Activated naive CD8-positive, alpha-beta T cell treated with anti-CD3 and anti-CD28 coated beads, Interleukin-2, amount 10 ng/mL, durations not matched to agents 7 days and 5 days (primary cell): ENCODE measurements at regions not wholly inside any gene's neighbourhood (a gene's known extent, or its start where the extent isn't known, plus 50 kb on each side); places are given as distances from the start of the nearest gene placed in this dataset.

ENCODE experiments used
- ATAC-seq: fragments of 150-1000 bp; cut with Tn5 transposase; one replicate; pipeline ENCODE4 v1.10.0; 2021; ENCODE audit warnings: low read depth, moderate library complexity
- POLR2A ChIA-PET: fragments of 350-600 bp; sonication (Branson Sonifier 250); formaldehyde crosslinking; loops from one replicate; lab custom pipeline; 2021; ENCODE audit warnings: antibody characterized with exemption; lab: Charles Lee
- DNase-seq: peaks from one replicate; pipeline ENCODE4 v3.0.0; 2021
- H3K27ac Mint-ChIP-seq: one replicate; pipeline ENCODE4 v1.8.0; 2022; ENCODE audit warnings: mild to moderate bottlenecking, mixed read lengths
- H3K27me3 Mint-ChIP-seq: one replicate; pipeline ENCODE4 v1.8.0; 2022; ENCODE audit warnings: mild to moderate bottlenecking, moderate library complexity, mixed read lengths
- H3K36me3 Mint-ChIP-seq: one replicate; pipeline ENCODE4 v1.8.0; 2021; ENCODE audit warnings: mild to moderate bottlenecking, mixed read lengths
- H3K4me1 Mint-ChIP-seq: one replicate; pipeline ENCODE4 v1.8.0; 2021; ENCODE audit warnings: mixed read lengths
- H3K4me3 Mint-ChIP-seq: one replicate; pipeline ENCODE4 v1.8.0; 2022; ENCODE audit warnings: mild to moderate bottlenecking, moderate library complexity, mixed read lengths
- H3K9me3 Mint-ChIP-seq: one replicate; pipeline ENCODE4 v1.8.0; 2021; ENCODE audit warnings: mixed read lengths

DNA sequence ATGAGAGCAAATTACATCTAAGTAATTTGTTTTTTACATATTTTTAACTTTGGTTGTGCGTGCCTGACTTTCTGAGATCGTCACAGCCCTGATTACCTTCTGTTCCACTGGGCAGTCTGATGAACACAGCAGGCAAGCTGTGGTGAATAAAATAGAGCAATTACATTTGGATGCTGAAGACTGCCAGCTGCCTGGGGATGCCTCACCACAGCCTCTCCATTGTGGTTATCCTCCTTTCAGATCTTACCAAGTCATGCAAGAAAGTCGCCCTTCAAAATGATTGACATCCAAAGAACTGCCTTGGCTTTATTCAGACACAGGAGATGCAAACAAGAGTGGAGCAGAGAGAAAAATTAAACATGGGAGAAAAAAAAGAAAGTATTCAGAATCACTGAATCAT, 456.6 kb upstream of the TMPO start:
- Mint-ChIP-seq H3K4me3 (no peak overlapping the region), H3K36me3 (no peaks in the 10 kb centered on the region)

DNA sequence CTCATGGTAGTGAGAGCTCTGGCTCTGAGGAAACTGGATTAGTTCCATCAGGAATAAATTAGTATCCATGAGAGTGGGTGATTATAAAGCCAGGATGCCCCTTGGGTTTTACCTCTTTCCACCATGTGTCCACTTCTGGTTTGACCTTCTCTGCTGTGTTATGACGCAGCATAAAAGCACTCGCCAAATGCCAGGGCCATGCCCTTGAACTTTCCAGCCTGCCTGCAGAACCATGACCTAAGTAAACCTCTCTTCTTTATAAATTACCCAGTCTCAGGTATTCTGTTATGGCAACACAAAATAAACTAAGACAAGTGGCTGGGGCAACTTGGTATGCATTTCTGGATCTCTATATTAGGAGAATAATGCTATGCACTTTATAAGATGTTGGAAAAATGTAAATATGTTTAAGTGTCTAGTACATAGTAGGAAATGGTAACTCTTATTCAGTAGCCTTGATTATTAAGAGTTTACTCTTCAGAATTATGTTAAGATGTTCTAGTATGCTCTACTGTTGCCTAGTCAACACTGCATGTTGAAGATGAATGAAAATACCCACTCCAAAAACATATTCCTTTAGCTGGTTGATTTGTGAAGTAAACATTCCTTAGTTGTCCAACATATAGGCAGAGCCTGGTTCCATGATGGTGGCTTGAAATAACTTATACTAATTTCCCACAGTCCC, 455.6 kb upstream of the TMPO start:
- no peaks in the 10 kb centered on the region for H3K36me3 Mint-ChIP-seq
- POLR2A ChIA-PET: no interaction called here
- ATAC-seq (no peak), DNase-seq (no peak)
- no peaks in the 10 kb centered on the region for H3K9me3 Mint-ChIP-seq
- no peaks in the 10 kb centered on the region for H3K4me1 Mint-ChIP-seq
- H3K27me3 Mint-ChIP-seq: no peaks in the 10 kb centered on the region
- H3K4me3 Mint-ChIP-seq: no peak overlapping the region
- no peak overlapping the region for H3K27ac Mint-ChIP-seq

More for the DNA sequence above, 456.6 kb upstream of the TMPO start:
- no peaks in the 10 kb centered on the region for H3K9me3 Mint-ChIP-seq
- H3K27ac Mint-ChIP-seq: no peak overlapping the region
- no peak for DNase-seq
- ATAC-seq: no peak
- no peaks in the 10 kb centered on the region for H3K4me1 Mint-ChIP-seq
- H3K27me3 Mint-ChIP-seq: no peaks in the 10 kb centered on the region
- POLR2A ChIA-PET: no interaction called here

DNA sequence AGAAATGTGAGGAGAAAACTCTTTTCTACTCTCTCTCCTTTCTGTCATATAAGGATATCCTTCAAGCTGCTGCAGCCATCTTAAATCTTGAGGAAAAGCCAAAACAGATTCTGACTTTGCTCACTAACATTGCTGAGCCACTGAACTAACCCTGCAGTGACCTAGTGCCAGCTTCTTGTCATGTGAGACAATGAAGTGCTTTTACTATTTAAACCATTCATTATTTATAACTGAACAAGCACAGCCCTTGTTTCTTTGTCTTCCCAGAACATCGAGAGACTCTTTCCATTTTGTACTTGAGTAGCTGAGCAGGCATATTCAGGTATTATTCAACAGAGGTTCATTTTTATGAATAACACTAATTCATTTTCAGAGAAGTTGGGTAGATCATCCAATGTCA, 455.0 kb upstream of the TMPO start:
- POLR2A ChIA-PET: no interaction called here
- H3K4me1 Mint-ChIP-seq: no peaks in the 10 kb centered on the region
- H3K36me3 Mint-ChIP-seq: no peaks in the 10 kb centered on the region
- DNase-seq: no peak
- no peak overlapping the region for H3K27ac Mint-ChIP-seq
- no peaks in the 10 kb centered on the region for H3K27me3 Mint-ChIP-seq
- no peak for ATAC-seq
- no peaks in the 10 kb centered on the region for H3K9me3 Mint-ChIP-seq
- no peak overlapping the region for H3K4me3 Mint-ChIP-seq

DNA sequence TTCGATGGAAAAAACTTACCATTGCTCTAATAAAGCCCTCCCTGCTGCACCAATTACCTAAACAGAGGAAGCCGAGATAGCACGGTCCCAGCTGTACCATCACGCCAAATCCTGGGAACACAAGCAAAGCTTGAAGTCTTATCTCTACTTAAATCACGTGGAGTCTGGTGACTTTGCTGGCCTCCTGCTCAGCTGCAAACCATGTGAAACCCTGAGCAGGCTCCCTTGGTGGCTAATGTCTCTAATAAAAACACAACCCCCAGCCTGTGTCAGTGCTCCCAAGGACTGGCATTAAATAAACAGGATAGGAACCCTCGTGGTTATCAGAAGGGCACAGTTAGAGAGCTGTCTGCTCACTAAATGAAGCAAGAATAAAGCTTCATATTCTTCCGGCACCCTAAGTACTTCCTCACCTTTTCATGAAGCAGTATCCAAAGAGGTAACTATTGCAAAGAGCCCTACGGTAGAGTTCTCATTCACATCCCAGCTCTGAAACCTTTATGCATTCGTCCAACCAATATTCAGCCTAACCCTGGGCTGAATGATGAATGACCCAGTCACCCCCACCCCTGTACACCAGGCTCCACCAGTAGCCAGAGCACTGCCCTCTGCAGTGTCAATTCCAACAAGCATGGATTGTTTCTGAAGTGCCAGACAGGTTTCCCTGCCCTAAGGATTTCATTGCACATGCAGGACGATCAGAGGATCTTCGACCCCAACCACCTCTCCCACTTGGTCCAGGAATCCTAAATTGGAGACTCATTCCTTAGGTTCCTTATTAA, 452.7 kb upstream of the TMPO start:
- Mint-ChIP-seq H3K4me3 (no peak overlapping the region), H3K36me3 (no peaks in the 10 kb centered on the region), H3K27me3 (no peaks in the 10 kb centered on the region), H3K4me1 (no peaks in the 10 kb centered on the region), H3K9me3 (no peaks in the 10 kb centered on the region), H3K27ac (no peak overlapping the region)
- DNase-seq (no peak), ATAC-seq (no peak)
- POLR2A ChIA-PET: no interaction called here

DNA sequence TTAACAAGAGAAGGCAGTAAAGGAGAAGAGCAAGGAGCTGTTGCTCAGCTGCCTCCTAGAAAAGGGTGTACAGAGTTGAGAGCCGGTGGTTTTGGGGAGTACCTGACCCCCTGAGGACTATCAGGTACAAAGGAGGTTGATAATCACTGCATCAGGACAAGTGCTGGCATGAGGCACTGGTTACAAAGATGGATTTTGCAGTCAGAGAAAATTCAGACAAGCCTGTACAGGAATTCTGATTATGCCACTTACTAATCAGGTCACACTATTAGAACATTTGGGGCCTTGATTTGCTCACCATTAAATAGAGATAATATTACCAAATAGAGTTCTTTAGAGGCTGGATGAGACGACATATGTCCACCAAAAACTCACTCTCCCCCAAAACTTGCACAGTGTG, 450.9 kb upstream of the TMPO start:
- no peak for DNase-seq
- Mint-ChIP-seq H3K27ac (no peak overlapping the region), H3K4me3 (no peak overlapping the region), H3K27me3 (no peaks in the 10 kb centered on the region), H3K36me3 (no peaks in the 10 kb centered on the region), H3K9me3 (no peaks in the 10 kb centered on the region), H3K4me1 (no peaks in the 10 kb centered on the region)
- POLR2A ChIA-PET: no interaction called here
- no peak for ATAC-seq

DNA sequence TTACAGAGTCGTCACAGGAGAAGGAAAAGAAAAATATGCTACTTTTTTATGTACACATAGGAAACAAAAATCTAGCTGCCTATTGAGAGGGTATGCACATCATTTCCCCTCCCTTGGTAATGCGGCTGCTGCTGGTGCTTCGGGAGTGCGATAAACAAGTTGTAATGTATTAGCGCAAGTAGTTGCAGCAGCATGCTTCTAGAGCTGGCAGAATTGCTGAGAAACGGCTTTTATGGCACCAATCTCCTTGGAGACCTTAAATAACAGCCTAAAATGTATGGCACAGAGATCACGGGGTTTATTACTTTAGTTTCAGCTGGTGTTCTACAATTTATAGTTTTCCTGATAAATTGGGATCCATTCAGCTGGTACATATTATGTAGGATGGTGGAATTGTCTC, 447.6 kb upstream of the TMPO start:
- Mint-ChIP-seq H3K4me3 (no peak overlapping the region), H3K27ac (no peak overlapping the region), H3K4me1 (no peaks in the 10 kb centered on the region), H3K9me3 (no peaks in the 10 kb centered on the region), H3K27me3 (no peaks in the 10 kb centered on the region), H3K36me3 (no peaks in the 10 kb centered on the region)
- POLR2A ChIA-PET: no interaction called here
- DNase-seq: no peak
- no peak for ATAC-seq

DNA sequence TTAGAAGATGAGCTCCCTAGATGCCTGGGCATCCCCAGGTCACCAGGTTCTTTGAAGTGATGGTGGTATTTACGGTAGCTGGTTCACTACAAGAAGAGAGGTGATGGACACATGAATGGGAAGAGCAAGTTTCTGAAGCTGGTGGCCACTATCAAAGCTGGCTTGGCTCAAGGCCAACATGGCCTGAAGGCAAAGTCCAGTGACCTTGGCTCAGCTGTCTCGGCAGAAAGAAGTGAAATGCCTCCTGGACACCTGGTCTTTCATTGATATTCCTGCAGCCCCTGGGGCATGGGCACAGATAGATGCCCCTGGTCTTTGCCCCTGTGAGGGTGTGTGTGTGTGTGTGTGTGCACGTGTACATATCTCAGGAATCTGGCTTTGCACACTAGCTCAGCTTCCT, 441.8 kb upstream of the TMPO start:
- no peak overlapping the region for H3K27ac Mint-ChIP-seq

DNA sequence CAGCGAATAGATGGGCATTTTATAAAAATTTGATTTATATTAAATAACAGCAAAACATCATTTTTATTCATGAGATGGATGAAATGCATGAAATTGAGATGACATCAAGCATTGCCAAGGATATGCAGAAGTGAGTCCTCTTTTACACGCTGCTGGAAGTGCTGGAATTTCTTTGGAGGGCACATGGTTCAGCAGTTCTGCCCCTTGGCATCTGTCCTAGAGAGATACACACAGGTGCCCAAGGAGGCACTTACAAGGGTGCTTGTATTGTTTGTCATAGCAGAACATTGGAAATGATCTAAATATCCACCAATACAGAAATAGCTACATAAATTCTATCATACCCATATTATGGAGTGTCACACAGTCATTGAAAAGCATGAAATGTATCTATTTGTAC, 441.1 kb upstream of the TMPO start:
- Mint-ChIP-seq H3K36me3 (no peaks in the 10 kb centered on the region), H3K9me3 (no peaks in the 10 kb centered on the region), H3K27me3 (no peaks in the 10 kb centered on the region), H3K27ac (no peak overlapping the region), H3K4me3 (no peak overlapping the region), H3K4me1 (no peaks in the 10 kb centered on the region)
- no peak for DNase-seq
- no peak for ATAC-seq
- POLR2A ChIA-PET: no interaction called here

More for the DNA sequence above, 441.8 kb upstream of the TMPO start:
- Mint-ChIP-seq H3K4me3 (no peak overlapping the region), H3K36me3 (no peaks in the 10 kb centered on the region), H3K9me3 (no peaks in the 10 kb centered on the region), H3K27me3 (no peaks in the 10 kb centered on the region), H3K4me1 (no peaks in the 10 kb centered on the region)
- no peak for DNase-seq
- POLR2A ChIA-PET: no interaction called here
- ATAC-seq: no peak

DNA sequence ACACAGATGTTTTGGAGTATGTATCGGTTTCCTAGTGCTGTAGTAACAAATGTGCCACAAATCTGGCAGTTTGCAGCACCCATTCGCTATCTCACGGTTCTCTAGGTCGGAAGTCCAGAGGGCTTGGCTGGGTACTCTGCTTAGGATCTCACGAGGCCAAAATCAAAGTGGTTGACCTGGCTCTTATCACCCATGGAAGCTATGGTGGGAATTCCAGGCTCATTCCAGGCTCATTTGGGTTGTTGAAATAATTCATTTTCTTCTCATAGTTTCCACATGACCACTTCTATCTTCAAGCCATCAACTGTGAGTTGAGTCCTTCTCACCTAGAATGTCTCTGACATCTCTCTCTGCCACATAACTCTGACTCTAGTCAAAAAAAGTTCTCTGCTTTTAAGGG, 431.0 kb upstream of the TMPO start:
- no peak for ATAC-seq
- no peak for DNase-seq
- Mint-ChIP-seq H3K36me3 (no peaks in the 10 kb centered on the region), H3K4me1 (no peaks in the 10 kb centered on the region), H3K27ac (no peak overlapping the region), H3K9me3 (no peaks in the 10 kb centered on the region), H3K27me3 (no peaks in the 10 kb centered on the region), H3K4me3 (no peak overlapping the region)
- POLR2A ChIA-PET: no interaction called here

DNA sequence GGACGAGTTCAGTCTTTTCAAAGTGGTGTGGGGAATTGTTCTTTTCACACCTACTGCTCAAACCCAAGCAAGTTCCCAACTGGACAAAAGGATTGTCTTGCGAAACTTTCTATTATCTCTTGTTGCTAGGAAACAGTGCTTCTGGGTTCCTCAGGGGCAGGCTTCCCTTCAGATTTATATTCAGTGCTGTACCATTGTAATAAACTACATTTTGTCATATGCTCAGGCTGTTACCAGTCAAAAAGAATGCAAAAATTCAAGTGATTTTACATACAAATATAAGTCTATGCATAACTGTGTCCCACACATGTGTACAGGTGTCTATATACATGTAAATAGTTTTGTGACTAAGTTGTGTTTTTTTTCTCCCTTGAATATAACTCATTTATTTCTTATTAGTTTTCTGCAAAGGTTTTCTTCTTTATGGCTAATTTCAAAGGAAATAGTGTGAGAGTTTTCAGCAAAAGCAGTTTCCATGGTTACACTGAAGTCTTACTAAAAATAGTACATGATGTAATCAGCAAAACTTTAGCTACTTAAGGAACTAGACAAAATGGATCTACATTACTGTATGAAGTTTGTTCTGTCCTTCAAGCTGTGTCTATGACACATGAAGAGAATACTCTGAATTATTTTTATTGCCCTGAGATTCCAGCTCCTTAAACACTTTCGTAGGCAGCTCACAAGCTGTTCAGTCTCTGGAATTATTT, 430.2 kb upstream of the TMPO start:
- H3K27ac Mint-ChIP-seq: no peak overlapping the region
- H3K27me3 Mint-ChIP-seq: no peaks in the 10 kb centered on the region
- no peak overlapping the region for H3K4me3 Mint-ChIP-seq
- POLR2A ChIA-PET: no interaction called here
- H3K36me3 Mint-ChIP-seq: no peaks in the 10 kb centered on the region
- no peaks in the 10 kb centered on the region for H3K4me1 Mint-ChIP-seq
- ATAC-seq (no peak), DNase-seq (no peak)
- H3K9me3 Mint-ChIP-seq: no peaks in the 10 kb centered on the region

DNA sequence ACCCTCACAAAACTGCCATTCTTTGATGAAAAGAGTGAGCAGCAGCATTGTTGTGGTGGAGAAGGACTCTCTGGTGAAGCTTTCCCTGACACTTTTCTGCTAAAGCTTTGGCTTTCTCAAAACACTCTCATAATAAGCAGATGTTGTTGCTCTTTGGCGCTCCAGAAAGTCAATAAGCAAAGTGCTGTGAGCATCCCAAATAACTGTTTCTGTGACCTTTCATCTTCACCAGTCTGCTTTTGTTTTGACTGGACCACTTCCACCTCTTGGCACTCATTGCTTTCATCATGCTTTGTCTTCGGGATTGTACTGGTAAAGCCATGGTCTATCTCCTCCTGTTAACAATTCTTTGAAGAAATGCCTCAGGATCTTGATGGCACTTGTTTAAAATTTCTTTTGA, 424.7 kb upstream of the TMPO start:
- H3K4me3 Mint-ChIP-seq: no peak overlapping the region
- ATAC-seq: no peak
- no peak for DNase-seq
- no peak overlapping the region for H3K27ac Mint-ChIP-seq
- POLR2A ChIA-PET: no interaction called here
- no peaks in the 10 kb centered on the region for H3K36me3 Mint-ChIP-seq
- no peaks in the 10 kb centered on the region for H3K4me1 Mint-ChIP-seq
- no peaks in the 10 kb centered on the region for H3K9me3 Mint-ChIP-seq
- H3K27me3 Mint-ChIP-seq: no peaks in the 10 kb centered on the region

DNA sequence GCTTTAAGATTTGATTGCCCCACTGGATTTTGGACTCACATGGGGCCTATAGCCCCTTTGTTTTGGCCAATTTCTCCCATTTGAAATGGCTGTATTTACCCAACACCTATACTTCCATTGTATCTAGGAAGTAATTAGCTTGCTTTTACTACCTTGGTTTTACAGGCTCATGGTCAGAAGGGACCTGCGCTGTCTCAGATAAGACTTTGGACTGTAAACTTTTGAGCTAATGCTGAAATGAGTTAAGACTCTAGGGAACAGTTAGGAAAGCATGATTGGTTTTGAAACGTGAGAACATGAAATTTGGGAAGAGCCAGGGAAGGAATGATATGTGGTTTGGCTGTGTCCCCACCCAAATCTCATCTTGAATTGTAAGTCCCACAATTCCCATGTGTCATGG, 419.0 kb upstream of the TMPO start:
- POLR2A ChIA-PET: no interaction called here
- Mint-ChIP-seq H3K27me3 (no peaks in the 10 kb centered on the region), H3K4me1 (no peaks in the 10 kb centered on the region), H3K4me3 (no peak overlapping the region), H3K36me3 (no peaks in the 10 kb centered on the region), H3K27ac (no peak overlapping the region), H3K9me3 (no peaks in the 10 kb centered on the region)
- ATAC-seq (no peak), DNase-seq (no peak)

DNA sequence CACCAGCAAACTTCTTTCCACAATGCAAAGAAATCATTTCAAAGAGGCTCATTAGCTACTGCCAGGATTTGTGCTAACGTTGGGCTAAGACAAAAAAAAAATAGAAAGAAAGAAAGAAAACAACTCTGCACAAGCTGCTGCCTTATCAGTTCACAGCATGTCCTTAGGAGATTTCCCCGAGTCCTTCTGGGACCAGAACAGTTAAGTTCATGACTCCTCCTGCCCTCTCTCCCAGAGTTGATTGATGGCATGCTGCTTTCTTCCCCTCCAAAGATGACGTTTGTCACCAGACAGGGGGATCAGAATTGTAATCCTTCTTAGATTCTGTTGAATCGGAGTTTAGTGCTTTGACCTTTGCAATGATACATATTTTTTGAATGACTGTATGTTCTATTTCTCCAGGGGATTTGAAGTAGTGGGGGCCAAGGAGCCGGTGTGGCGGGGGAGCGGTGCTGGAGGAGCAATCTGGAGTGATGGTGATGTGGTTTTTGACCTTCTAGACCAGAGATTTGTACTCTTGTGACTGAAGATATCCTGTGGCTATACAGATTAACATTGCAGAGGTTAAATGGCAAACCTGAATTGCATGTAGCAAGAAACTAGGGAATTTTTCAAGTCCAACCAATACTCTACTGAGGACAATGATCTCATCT, 409.2 kb upstream of the TMPO start:
- H3K36me3 Mint-ChIP-seq: no peaks in the 10 kb centered on the region
- POLR2A ChIA-PET: no interaction called here
- ATAC-seq: no peak

More for the DNA sequence above, 409.2 kb upstream of the TMPO start:
- H3K27me3 Mint-ChIP-seq: no peaks in the 10 kb centered on the region
- no peak overlapping the region for H3K4me3 Mint-ChIP-seq
- DNase-seq: no peak
- no peak overlapping the region for H3K27ac Mint-ChIP-seq
- H3K9me3 Mint-ChIP-seq: no peaks in the 10 kb centered on the region
- H3K4me1 Mint-ChIP-seq: no peaks in the 10 kb centered on the region
